MCF 10A (cell line): ENCODE measurements at regions not wholly inside any gene's neighbourhood (a gene's known extent, or its start where the extent isn't known, plus 50 kb on each side); places are given as distances from the start of the nearest gene placed in this dataset.

Experiments
- BruUV-seq: library from RNA; stranded (reverse); fragments of 400-500 nt; replicated peaks from 2 replicates; lab custom pipeline; 2021; lab: Mats Ljungman, UMichigan
- CTCF ChIA-PET: fragments of 300-600 bp; sonication (Branson Sonifier 250); formaldehyde crosslinking; extraction: SDS; loops from one replicate; lab custom pipeline; 2021; ENCODE audit warnings: antibody characterized with exemption, inconsistent platforms; lab: Yijun Ruan, JAX
- POLR2A ChIA-PET: fragments of 300-600, 350-650 bp; sonication (Branson Sonifier 250); formaldehyde crosslinking; extraction: SDS; loops from one replicate; lab custom pipeline; 2020; ENCODE audit warnings: antibody characterized with exemption, inconsistent platforms; lab: Yijun Ruan, JAX
- DNase-seq: peaks from one replicate; pipeline ENCODE4 v3.0.0-alpha.2; 2018; ENCODE audit not compliant: unreplicated experiment
- H3K27ac Mint-ChIP-seq: one replicate; pipeline ENCODE4 v1.8.0; 2022; ENCODE audit warnings: mild to moderate bottlenecking, low read depth, mixed read lengths; ENCODE audit not compliant: unreplicated experiment
- H3K27me3 Mint-ChIP-seq: one replicate; pipeline ENCODE4 v1.8.0; 2022; ENCODE audit warnings: mixed read lengths; ENCODE audit not compliant: insufficient read depth, unreplicated experiment
- H3K36me3 Mint-ChIP-seq: one replicate; pipeline ENCODE4 v1.8.0; 2022; ENCODE audit warnings: mild to moderate bottlenecking, moderate library complexity, mixed read lengths; ENCODE audit not compliant: insufficient read depth, unreplicated experiment
- H3K4me1 Mint-ChIP-seq: one replicate; pipeline ENCODE4 v1.8.0; 2022; ENCODE audit warnings: mixed read lengths; ENCODE audit not compliant: insufficient read depth, unreplicated experiment
- H3K4me3 Mint-ChIP-seq: one replicate; pipeline ENCODE4 v1.8.0; 2022; ENCODE audit warnings: mild to moderate bottlenecking, moderate library complexity, mixed read lengths; ENCODE audit not compliant: unreplicated experiment
- H3K9me3 Mint-ChIP-seq: one replicate; pipeline ENCODE4 v1.8.0; 2022; ENCODE audit warnings: mixed read lengths; ENCODE audit not compliant: unreplicated experiment
- intact Hi-C: fragments of 100-400 bp; cut with micrococcal nuclease; formaldehyde crosslinking; loops from 2 replicates; pipeline ENCODE4 v1.14.1; 2022
- TF ChIP-seq, protein P1 (sequence below): fragments of 200-600 bp; IDR thresholded peaks from one replicate; pipeline ENCODE4 v1.8.0; 2022; ENCODE audit warnings: antibody characterized with exemption, mild to moderate bottlenecking; ENCODE audit not compliant: unreplicated experiment

- no TSS peak for BruUV-seq
- no peak overlapping the region for H3K27ac Mint-ChIP-seq
- ChIA-PET CTCF (interaction anchor here (0.7 kb wide), 1 partner anchor 847 kb away, joined by 4 read pairs; no protein-coding TSS in a partner anchor), POLR2A (no interaction called here)
- DNase-seq = no peak
- H3K27me3 Mint-ChIP-seq = peaks cover 85% of the 10 kb centered on the region
- no peaks in the 10 kb centered on the region for H3K4me1 Mint-ChIP-seq
- H3K9me3 Mint-ChIP-seq = no peaks in the 10 kb centered on the region
- intact Hi-C loops = no loop called here
- no peaks in the 10 kb centered on the region for H3K36me3 Mint-ChIP-seq
- TF ChIP-seq, protein P1, sequence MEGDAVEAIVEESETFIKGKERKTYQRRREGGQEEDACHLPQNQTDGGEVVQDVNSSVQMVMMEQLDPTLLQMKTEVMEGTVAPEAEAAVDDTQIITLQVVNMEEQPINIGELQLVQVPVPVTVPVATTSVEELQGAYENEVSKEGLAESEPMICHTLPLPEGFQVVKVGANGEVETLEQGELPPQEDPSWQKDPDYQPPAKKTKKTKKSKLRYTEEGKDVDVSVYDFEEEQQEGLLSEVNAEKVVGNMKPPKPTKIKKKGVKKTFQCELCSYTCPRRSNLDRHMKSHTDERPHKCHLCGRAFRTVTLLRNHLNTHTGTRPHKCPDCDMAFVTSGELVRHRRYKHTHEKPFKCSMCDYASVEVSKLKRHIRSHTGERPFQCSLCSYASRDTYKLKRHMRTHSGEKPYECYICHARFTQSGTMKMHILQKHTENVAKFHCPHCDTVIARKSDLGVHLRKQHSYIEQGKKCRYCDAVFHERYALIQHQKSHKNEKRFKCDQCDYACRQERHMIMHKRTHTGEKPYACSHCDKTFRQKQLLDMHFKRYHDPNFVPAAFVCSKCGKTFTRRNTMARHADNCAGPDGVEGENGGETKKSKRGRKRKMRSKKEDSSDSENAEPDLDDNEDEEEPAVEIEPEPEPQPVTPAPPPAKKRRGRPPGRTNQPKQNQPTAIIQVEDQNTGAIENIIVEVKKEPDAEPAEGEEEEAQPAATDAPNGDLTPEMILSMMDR = no peak
- H3K4me3 Mint-ChIP-seq = no peak overlapping the region
These were observed 118.6 kb upstream of the TAPT1 start for GRCh38 chr4:16344853-16345252.

- H3K4me3 Mint-ChIP-seq = no peak overlapping the region
- no peaks in the 10 kb centered on the region for H3K9me3 Mint-ChIP-seq
- peaks cover 48% of the 10 kb centered on the region for H3K27me3 Mint-ChIP-seq
- H3K27ac Mint-ChIP-seq = no peak overlapping the region
- POLR2A ChIA-PET = no interaction called here
- TF ChIP-seq, protein P1 = no peak
- intact Hi-C loops = no loop called here
- H3K4me1 Mint-ChIP-seq = no peaks in the 10 kb centered on the region
- peak; percentile 51 for DNase-seq
- no peaks in the 10 kb centered on the region for H3K36me3 Mint-ChIP-seq
- BruUV-seq = no TSS peak
- CTCF ChIA-PET = no interaction called here
These were observed 111.7 kb upstream of the TAPT1 start for GRCh38 chr4:16337936-16338335.

GRCh38 chr4:16334601-16335000, 108.3 kb upstream of the TAPT1 start:
- ChIA-PET CTCF (no interaction called here), POLR2A (interaction anchor here (1.7 kb wide), 1 partner anchor 9 kb away, joined by 4 read pairs; no protein-coding TSS in a partner anchor)
- no peak overlapping the region for H3K4me3 Mint-ChIP-seq
- TF ChIP-seq, protein P1 = no peak
- H3K9me3 Mint-ChIP-seq = no peaks in the 10 kb centered on the region
- no peak for DNase-seq
- H3K36me3 Mint-ChIP-seq = no peaks in the 10 kb centered on the region
- no TSS peak for BruUV-seq
- intact Hi-C loops = no loop called here
- no peaks in the 10 kb centered on the region for H3K4me1 Mint-ChIP-seq
- peaks cover 57% of the 10 kb centered on the region for H3K27me3 Mint-ChIP-seq
- H3K27ac Mint-ChIP-seq = no peak overlapping the region

DNA sequence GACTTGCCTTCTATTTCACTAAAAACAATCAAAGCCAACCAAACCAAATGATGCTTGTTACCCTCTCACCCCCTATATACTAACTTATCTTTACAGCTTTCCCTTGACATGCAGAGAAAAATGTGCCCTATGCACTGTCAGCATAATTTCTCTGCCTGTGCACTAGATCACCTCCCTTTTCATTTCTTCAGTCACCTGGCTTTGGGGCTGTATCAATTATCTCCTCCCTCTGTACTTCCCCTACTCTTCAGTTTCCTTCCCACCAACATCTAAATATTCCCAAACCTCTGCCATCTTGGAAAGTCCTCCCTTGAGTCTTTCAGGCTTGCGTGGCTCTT, 103.5 kb upstream of the TAPT1 start:
- no peak for DNase-seq
- Mint-ChIP-seq H3K27ac (no peak overlapping the region), H3K27me3 (peaks cover 90% of the 10 kb centered on the region), H3K4me3 (no peak overlapping the region), H3K4me1 (no peaks in the 10 kb centered on the region), H3K36me3 (no peaks in the 10 kb centered on the region), H3K9me3 (no peaks in the 10 kb centered on the region)
- TF ChIP-seq, protein P1 = no peak
- BruUV-seq = no TSS peak
- intact Hi-C loops = no loop called here
- ChIA-PET POLR2A (no interaction called here), CTCF (no interaction called here)
